NCI-H2196 (cell line): ENCODE measurements at regions not wholly inside any gene's neighbourhood (a gene's known extent, or its start where the extent isn't known, plus 50 kb on each side); places are given as distances from the start of the nearest gene placed in this dataset.

Experiments
- DNase-seq: peaks from one replicate; lab custom pipeline; 2025; ENCODE audit not compliant: unreplicated experiment; lab: John Stamatoyannopoulos, UW

- DNase-seq = no peak
Observed at GRCh38 chr12:3972576-3972975, 99.4 kb upstream of the PARP11 start.

DNA sequence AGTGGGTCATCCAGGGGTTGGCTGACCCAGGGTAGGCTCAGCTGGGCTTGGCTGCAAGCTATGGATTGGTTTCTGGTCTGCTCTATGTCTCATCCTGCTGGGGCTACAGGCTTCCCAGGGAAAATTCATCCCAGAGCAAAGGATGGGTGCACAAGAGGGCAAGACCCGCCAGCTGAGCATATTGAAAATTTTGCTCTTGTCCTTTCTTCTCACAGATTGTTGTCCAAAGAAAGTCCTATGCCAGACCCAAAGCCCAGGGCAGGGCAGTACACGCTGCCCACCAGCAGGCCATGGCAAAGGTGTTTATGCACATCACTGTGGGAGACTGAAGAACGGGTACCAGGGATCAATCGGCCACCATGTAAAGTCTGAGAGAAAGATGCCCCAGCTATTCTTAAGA lies 95.3 kb upstream of the PARP11 start:
- DNase-seq = no peak

DNA sequence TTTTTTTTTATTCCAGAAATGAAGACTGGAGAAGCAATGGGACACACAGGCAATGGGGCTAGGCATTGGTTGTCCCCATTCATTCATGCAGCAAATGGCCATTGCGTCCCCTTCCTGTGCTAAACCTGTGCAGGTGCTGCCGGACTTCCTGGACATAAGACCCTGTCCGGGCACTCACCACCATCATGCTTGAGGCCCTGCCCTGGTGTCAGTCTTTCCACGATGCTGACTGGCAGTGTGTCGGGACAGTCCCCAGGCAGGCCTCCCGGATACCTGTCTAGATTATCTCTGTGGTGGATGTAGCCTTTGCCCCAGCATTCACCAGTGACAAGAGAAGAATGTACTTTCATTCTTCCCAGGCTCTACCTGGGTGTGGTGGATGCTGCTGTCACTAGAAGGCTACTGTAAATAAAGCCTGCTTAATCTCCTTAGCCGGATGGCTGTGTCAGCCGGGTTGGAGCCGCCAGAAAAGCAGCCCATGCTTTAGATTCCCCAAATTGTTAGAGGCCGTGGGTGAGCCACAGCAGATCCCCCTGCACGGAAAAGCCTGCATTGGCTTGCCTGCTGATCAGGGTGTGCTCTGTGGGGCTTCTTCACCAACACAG lies 94.5 kb upstream of the PARP11 start:
- no peak for DNase-seq

DNA sequence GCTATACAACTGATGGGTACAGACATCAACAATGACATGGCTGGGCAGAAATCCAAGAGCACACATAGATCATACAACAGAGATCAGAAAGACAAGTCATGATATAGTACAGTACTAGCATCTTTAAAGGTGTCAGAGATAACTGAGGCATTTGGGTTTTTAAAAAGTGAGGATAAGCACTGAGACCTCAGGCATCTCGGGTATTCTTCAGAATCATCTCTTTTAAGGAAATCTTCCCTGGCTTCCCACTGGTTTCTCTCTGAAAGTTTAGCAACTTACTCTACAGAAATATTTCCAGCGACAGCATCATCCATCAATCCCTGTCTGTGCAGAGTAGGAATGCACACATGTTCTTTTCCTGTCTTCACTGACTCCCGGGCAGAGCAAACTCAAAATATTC lies 93.2 kb upstream of the PARP11 start:
- no peak for DNase-seq

DNA sequence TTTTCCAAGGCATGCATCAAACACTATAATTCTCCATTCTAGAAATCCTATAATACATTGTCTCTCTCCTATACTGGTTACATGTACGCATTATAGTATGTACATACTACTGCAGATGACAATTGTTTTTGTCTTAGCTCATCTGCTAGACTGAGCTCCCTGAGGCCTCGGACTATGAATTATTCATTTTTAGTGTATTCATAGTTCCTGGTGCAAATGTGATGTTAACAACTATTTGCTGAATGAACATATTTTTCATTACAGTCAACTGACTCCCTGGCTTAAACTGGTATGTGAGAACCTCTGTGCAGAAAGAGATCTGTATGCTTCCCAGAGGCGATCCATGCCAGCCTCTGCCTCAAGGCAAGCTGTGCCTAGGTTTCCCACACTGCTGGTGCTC lies 91.8 kb upstream of the PARP11 start:
- DNase-seq = no peak

DNA sequence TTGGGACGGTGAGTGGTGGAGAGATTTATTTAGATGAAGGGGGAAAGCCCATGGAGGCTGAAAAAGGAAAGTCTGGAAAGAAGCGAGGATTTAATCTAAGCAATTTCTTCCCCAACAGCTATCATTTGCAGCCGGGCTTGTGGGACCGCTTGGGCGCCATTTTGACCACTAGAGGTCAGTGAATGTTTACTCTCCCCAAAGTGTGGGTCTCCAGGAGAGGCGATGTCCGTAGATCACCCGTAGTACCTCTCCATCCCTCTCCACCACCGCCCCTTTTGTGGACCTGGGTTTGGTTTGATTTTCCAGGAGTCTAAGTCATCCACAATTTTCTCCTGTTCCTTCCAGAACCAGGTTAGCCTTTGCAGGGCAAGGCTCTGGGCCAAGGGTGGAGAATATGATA lies 91.2 kb upstream of the PARP11 start:
- DNase-seq = no peak

GRCh38 chr12:3962631-3963483 lies 89.7 kb upstream of the PARP11 start:
- DNase-seq = no peak

DNA sequence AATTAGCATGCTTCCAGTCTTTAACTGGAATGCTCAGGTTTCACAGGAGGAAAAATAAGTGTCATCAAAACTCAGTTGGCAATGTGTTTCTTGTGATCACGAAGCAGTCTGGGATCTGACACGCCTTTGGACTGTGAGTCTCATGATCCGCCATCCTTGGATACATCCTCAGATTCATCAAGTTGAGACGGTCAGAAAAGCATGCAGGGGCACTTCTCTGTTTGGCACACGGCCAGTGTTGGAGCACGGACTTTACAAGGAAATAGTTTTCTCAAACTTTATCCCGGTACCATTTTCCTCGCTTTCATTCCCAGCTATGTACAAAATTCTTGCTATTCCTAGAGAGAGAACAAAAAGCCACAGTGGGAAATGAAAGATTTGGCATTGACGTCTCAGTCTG lies 88.4 kb upstream of the PARP11 start:
- no peak for DNase-seq

DNA sequence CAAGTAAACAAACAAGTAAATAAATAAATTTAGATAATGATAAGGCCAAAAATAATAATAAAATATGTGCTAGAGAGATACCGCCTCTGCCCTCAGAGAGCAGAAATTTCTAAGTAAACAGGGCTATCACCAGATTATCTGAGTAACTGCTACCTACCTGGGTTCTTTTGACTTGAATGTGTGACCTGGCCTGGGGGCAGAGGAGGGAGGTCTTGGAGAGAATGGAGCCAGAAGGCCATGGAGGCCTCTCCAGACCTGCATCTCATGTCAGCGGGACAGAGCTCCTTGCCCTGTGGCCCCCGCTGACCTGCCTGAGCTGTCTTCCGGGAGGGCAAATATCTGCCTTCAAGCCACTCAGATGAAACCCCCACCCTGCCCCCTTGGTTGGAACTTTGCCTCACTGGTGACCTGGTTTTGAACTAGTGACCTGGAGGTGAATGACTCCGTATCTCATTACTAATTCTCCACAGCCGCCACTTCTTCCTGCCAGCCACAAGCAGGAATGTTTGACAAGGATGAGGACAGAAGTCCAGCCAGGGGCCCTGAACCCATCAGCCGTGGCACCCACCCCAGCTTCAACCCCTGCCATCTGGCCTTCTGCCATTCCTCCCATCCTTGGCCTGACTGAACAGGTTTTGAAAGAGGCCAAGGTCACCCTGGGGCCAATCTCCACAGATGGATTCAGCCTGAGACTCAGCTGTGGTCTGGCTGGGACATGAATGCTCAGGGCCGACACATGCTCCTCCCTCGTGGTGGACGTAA lies 86.8 kb upstream of the PARP11 start:
- no peak for DNase-seq

- DNase-seq = no peak
Observed at GRCh38 chr12:3958534-3958933, 85.3 kb upstream of the PARP11 start.

- no peak for DNase-seq
Observed at GRCh38 chr12:3951380-3952135, 78.4 kb upstream of the PARP11 start.

- no peak for DNase-seq
Observed at GRCh38 chr12:3950714-3951320, 77.6 kb upstream of the PARP11 start.

DNA sequence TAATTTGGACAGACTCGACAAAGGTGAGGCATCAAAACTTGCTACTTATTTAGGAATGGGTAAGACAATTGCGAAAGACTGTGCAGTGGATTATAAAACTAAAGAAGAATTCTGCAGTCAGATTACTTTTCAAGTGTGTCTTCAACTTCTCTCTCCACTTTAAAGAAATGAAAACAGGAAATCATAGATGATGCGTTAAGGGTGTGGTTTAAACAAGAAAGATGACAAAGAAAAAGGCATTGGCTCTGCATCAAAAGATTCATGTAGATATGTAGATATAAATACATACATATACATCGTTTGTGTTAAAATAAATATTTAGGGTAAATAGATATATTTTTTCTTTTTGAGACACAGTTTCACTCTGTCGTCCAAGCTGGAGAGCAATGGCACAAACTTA lies 74.6 kb upstream of the PARP11 start:
- DNase-seq = no peak

GRCh38 chr12:3945671-3946070 lies 72.5 kb upstream of the PARP11 start:
- DNase-seq = no peak

DNA sequence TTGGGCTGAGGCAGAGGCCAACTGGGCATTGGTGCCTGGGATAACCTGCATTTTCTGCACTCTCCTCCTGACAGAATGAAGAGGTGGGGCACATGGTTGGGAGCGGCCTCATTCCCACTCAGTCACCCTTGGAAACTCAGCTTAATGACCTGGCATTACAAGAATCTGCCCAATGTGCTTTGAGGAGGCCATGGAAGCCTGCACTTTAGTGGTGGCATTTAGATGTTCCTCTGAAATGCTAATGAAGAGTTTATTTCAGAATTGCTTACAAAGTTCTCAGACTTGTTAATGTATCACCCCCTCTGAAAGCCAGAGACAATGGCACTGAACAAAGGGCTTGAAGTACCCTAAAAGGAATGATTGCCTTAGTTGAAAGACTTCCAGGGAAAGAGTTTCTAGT lies 71.4 kb upstream of the PARP11 start:
- no peak for DNase-seq

GRCh38 chr12:3938042-3938544 lies 64.9 kb upstream of the PARP11 start:
- no peak for DNase-seq

GRCh38 chr12:3935078-3935477 lies 61.9 kb upstream of the PARP11 start:
- DNase-seq = no peak

- no peak for DNase-seq
Observed at GRCh38 chr12:3933819-3934192, 60.6 kb upstream of the PARP11 start.

DNA sequence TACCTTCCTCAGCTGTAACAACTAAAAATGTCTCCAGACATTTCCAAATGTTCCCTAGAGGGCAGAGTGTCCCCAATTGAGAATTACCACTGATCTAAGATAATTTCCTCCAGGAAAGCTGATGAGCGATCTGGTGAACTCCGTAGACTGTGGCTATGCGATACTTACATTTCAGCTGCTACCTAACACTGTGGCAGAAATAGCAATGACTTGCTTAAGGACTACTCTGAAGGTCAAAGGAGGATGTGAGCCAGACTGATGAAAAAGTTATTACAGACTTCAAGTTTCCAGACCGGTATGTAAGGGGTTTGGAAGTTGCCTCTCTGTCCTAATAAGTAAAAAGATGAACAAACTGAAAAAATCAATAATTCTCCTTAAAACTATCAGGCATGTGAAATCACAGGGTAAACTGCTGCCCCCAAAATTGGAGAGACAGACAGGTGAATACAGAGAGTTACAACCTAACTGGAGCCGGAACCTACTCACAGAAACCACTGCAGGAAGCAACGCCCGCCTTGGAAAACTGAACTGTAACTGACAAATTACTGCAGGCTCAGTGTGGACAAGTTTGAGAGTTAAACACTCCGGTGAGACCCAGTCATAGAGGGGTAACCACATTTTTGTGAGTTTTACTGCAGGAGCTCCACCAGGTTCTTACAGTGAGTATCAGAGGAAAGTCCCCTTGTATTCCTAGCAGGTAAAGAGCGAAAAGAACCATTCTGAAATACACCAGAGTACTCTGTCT lies 60.0 kb upstream of the PARP11 start:
- no peak for DNase-seq

DNA sequence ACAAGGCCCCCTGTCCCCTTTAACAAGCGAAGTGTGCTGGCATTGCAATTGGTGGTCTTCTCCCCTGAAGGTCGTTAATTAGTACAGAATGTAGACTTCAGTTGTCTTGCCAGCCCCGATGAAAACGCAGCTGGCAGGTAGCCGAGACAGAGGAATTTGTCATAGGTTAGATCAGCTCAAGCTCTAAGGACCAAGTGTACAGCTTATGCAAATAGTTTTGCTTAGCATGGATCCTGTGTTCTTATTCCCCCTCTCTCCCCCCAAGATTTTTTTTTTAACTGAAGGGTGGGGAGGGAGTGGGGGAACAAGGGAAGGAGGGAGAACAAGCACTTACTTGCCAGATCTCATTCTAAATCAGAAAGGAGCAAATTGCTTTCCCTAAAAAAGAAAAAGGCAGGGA lies 58.6 kb upstream of the PARP11 start:
- DNase-seq = no peak
